GM21367 (cell line): ENCODE measurements at regions not wholly inside any gene's neighbourhood (a gene's known extent, or its start where the extent isn't known, plus 50 kb on each side); places are given as distances from the start of the nearest gene placed in this dataset.
"Not testable (repeated sequence)": the region's sequence is repeated elsewhere in the genome, so short reads cannot be mapped to it uniquely, and the experiment has no call there.

Experiments used
- ATAC-seq: cut with Tn5 transposase; IDR thresholded peaks from one replicate; pipeline ENCODE4 v1.9.1; 2021; ENCODE audit not compliant: unreplicated experiment

GRCh38 chrY:7730071-7730470 is 818.5 kb upstream of the AMELY start:
- no peak for ATAC-seq

GRCh38 chrY:7729318-7730011 is 817.9 kb upstream of the AMELY start:
- ATAC-seq, result no peak

- ATAC-seq, result no peak
These were observed 817.4 kb upstream of the AMELY start for GRCh38 chrY:7728935-7729317.

GRCh38 chrY:7725791-7726460 is 814.4 kb upstream of the AMELY start:
- no peak for ATAC-seq

- ATAC-seq, result peak; percentile 78
These were observed 812.6 kb upstream of the AMELY start for GRCh38 chrY:7723991-7724632.

- ATAC-seq, result no peak
These were observed 811.6 kb upstream of the AMELY start for GRCh38 chrY:7723127-7723526.

- no peak for ATAC-seq
These were observed 811.0 kb upstream of the AMELY start for GRCh38 chrY:7722566-7722965.

- ATAC-seq, result no peak
These were observed 809.4 kb upstream of the AMELY start for GRCh38 chrY:7720974-7721373.

- no peak for ATAC-seq
These were observed 807.7 kb upstream of the AMELY start for GRCh38 chrY:7719271-7719670.

GRCh38 chrY:7718626-7719025 is 807.1 kb upstream of the AMELY start:
- ATAC-seq, result no peak

- ATAC-seq, result no peak
These were observed 806.6 kb upstream of the AMELY start for GRCh38 chrY:7718126-7718525.

- ATAC-seq, result no peak
These were observed 802.9 kb upstream of the AMELY start for GRCh38 chrY:7714426-7714825.

GRCh38 chrY:7713738-7714137 is 802.2 kb upstream of the AMELY start:
- ATAC-seq, result not testable (repeated sequence)

GRCh38 chrY:7712289-7712688 is 800.7 kb upstream of the AMELY start:
- ATAC-seq, result no peak

- no peak for ATAC-seq
These were observed 792.1 kb upstream of the AMELY start for GRCh38 chrY:7703578-7704140.

- no peak for ATAC-seq
These were observed 790.9 kb upstream of the AMELY start for GRCh38 chrY:7702481-7702880.

GRCh38 chrY:7701676-7702075 is 790.1 kb upstream of the AMELY start:
- no peak for ATAC-seq

- no peak for ATAC-seq
These were observed 786.0 kb upstream of the AMELY start for GRCh38 chrY:7697506-7697905.

- ATAC-seq, result no peak
These were observed 781.1 kb upstream of the AMELY start for GRCh38 chrY:7692701-7693100.

GRCh38 chrY:7687086-7687485 is 775.5 kb upstream of the AMELY start:
- no peak for ATAC-seq

GRCh38 chrY:7684546-7684945 is 773.0 kb upstream of the AMELY start:
- no peak for ATAC-seq

GRCh38 chrY:7682386-7682785 is 770.8 kb upstream of the AMELY start:
- no peak for ATAC-seq
